A549 (cell line): ENCODE measurements at regions not wholly inside any gene's neighbourhood (a gene's known extent, or its start where the extent isn't known, plus 50 kb on each side); places are given as distances from the start of the nearest gene placed in this dataset.

Source experiments
- BHLHE40 ChIP-seq: IDR thresholded peaks from 2 replicates; pipeline ENCODE4 v1.6.1; 2012; ENCODE audit warnings: low read depth, low read length, inconsistent platforms
- CHD2 ChIP-seq: fragments of 150-350 bp; IDR thresholded peaks from 2 replicates; pipeline ENCODE4 v1.6.1; 2014; ENCODE audit warnings: low read length; ENCODE audit not compliant: partially characterized antibody
- CHD4 ChIP-seq: fragments of 200-600 bp; sonication (generic); IDR thresholded peaks from 2 replicates; pipeline ENCODE4 v1.6.1; 2016; ENCODE audit warnings: antibody characterized with exemption, mild to moderate bottlenecking, borderline replicate concordance
- CTCF ChIP-seq: fragments of >200 bp; sonication (Bioruptor Twin); formaldehyde crosslinking; IDR thresholded peaks from 3 replicates; pipeline ENCODE4 v1.5.1; 2016
- E2F6 ChIP-seq: IDR thresholded peaks from 2 replicates; pipeline ENCODE4 v1.6.1; 2012; ENCODE audit warnings: low read depth, borderline replicate concordance
- JUNB ChIP-seq: fragments of >200 bp; sonication (Bioruptor Twin); formaldehyde crosslinking; IDR thresholded peaks from 2 replicates; pipeline ENCODE4 v1.6.1; 2016
- MYC ChIP-seq: IDR thresholded peaks from 2 replicates; pipeline ENCODE4 v1.6.1; 2012; ENCODE audit warnings: mild to moderate bottlenecking, inconsistent platforms, low read length, improper control_type of control experiment, borderline replicate concordance
- NR3C1 ChIP-seq: fragments of >200 bp; sonication (Bioruptor Twin); formaldehyde crosslinking; IDR thresholded peaks from 3 replicates; pipeline ENCODE4 v1.6.1; 2017
- POLR2A ChIP-seq: IDR thresholded peaks from 2 replicates; pipeline ENCODE4 v1.6.1; 2012; ENCODE audit warnings: mild to moderate bottlenecking, low read length
- POLR2AphosphoS2 ChIP-seq: conservative IDR thresholded peaks from 2 replicates; pipeline ENCODE4 v1.6.1; 2012; ENCODE audit warnings: low read length, improper control_type of control experiment, inconsistent platforms
- RFX5 ChIP-seq: fragments of 450-650 bp; IDR thresholded peaks from 2 replicates; pipeline ENCODE4 v1.7.1; 2014; ENCODE audit warnings: antibody characterized with exemption, mild to moderate bottlenecking, moderate library complexity

- TF ChIP-seq CTCF, result no peak
- TF ChIP-seq CHD4, result no peak
- no peak for TF ChIP-seq CHD2
- TF ChIP-seq E2F6, result no peak
- no peak for TF ChIP-seq POLR2A
- no peak for TF ChIP-seq NR3C1
- no peak for TF ChIP-seq JUNB
- no peak for TF ChIP-seq POLR2AphosphoS2
- TF ChIP-seq BHLHE40, result no peak
- no peak for TF ChIP-seq RFX5
- no peak for TF ChIP-seq MYC
Observed at GRCh38 chr11:24389575-24389974, 107.3 kb upstream of the LUZP2 start.
